Neural cell (in vitro differentiated cells): ENCODE measurements at regions not wholly inside any gene's neighbourhood (a gene's known extent, or its start where the extent isn't known, plus 50 kb on each side); places are given as distances from the start of the nearest gene placed in this dataset.

Experiments used
- CTCF ChIP-seq: fragments of 450-650 bp; IDR thresholded peaks from 2 replicates; pipeline ENCODE4 v1.5.1; 2014; ENCODE audit warnings: antibody characterized with exemption, mild to moderate bottlenecking, moderate library complexity; ENCODE audit not compliant: poor library complexity, severe bottlenecking
- EP300 ChIP-seq: fragments of 450-650 bp; conservative IDR thresholded peaks from 2 replicates; pipeline ENCODE4 v1.6.1; 2014; ENCODE audit warnings: antibody characterized with exemption, mild to moderate bottlenecking, moderate library complexity; ENCODE audit not compliant: poor library complexity, severe bottlenecking
- EZH2 ChIP-seq: fragments of 200-600, 300-800 bp; shearing (Covaris generic), sonication (generic); IDR thresholded peaks from 2 replicates; pipeline ENCODE4 v1.6.1; 2014; ENCODE audit warnings: antibody characterized with exemption, low read length, borderline replicate concordance, mild to moderate bottlenecking; ENCODE audit not compliant: insufficient read depth, poor library complexity, severe bottlenecking
- MXI1 ChIP-seq: fragments of 450-650 bp; conservative IDR thresholded peaks from 2 replicates; pipeline ENCODE4 v1.6.1; 2014; ENCODE audit warnings: antibody characterized with exemption, mild to moderate bottlenecking; ENCODE audit not compliant: poor library complexity, severe bottlenecking
- POLR2AphosphoS5 ChIP-seq: IDR thresholded peaks from 2 replicates; pipeline ENCODE4 v1.6.1; 2012
- RAD21 ChIP-seq: fragments of 450-650 bp; conservative IDR thresholded peaks from 2 replicates; pipeline ENCODE4 v1.6.1; 2014; ENCODE audit warnings: antibody characterized with exemption, mild to moderate bottlenecking, moderate library complexity
- REST ChIP-seq: IDR thresholded peaks from 2 replicates; pipeline ENCODE4 v1.6.1; 2012; ENCODE audit warnings: borderline replicate concordance
- TAF1 ChIP-seq: IDR thresholded peaks from 2 replicates; pipeline ENCODE4 v1.6.1; 2012; ENCODE audit warnings: low read depth

- TF ChIP-seq POLR2AphosphoS5 (no peak), CTCF (no peak), EP300 (no peak), RAD21 (no peak), REST (no peak), MXI1 (no peak), TAF1 (no peak), EZH2 (no peak)
Observed at GRCh38 chr5:174305241-174305681, 259.8 kb downstream of the NSG2 start.
